HG02642 (cell line): ENCODE measurements at regions not wholly inside any gene's neighbourhood (a gene's known extent, or its start where the extent isn't known, plus 50 kb on each side); places are given as distances from the start of the nearest gene placed in this dataset.

Source experiments
- ATAC-seq: cut with Tn5 transposase; IDR thresholded peaks from one replicate; pipeline ENCODE4 v1.9.1; 2021; ENCODE audit warnings: mild to moderate bottlenecking; ENCODE audit not compliant: unreplicated experiment, poor library complexity

DNA sequence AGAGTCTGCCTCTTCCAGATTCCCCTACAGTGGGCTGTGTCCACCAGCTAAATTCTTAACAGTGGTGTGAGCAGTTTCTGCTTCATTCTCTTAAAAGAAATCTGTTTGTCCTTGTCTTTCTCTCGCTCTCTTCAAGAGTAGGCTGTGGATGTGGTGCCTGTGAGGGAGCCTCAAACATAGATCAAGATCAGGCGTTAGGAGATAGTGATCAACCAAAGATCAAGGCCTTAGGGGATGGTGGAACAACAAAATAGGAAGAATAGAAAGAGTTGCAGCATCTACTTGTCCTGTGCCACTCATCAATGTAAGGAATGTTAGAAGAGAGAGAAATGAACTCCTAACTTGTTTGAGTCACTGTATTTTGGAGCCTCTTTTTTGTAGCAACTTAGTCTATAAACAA lies 144.2 kb downstream of the AASDH start:
- no peak for ATAC-seq

DNA sequence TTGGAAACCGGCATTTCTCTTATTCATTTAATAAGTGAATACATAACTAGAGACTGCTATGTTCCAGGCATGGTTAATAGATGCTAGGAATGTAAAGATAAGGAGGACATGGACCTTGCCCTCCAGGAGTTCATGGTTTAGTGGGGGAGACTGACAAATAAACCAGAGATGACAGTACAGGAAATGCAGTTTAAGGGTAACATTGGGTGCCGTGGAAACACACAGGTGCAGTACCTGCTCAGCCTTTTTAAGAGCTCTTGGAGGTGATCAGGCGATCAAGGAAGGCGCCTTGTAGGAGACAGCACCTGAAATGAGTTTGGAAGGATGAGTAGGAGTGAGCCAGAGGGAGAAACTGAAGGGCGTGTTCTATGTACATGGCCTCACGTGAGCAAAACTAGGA lies 145.8 kb downstream of the AASDH start:
- no peak for ATAC-seq

DNA sequence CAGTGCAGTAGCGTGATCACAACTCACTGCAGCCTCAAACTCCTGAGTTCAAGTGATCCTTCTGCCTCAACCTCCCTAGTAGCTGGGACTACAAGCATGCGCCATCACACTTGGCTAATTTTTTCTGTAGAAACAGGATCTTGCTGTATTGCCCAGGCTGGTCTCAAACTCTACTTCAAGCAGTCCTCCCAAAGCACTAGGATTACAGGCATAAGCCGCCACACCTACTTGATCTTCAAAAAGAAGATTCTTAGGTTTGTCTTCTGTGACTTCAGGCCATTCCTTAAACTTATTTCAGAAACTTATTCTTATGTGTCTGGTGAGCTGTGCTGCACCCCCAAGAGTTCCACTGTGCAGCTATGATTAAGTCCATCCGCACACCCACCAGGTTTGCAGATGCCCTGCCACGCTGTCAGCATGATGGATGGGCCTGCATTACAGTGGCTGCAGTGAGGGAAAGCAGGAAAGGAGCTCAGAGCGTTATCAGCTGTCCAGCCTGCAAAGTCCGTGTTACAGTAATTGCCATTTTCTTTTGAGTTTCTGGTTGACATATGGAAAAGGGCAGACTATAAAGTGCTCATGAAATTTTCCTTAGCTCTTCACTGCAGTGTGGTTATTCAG lies 146.6 kb downstream of the AASDH start:
- ATAC-seq: no peak

DNA sequence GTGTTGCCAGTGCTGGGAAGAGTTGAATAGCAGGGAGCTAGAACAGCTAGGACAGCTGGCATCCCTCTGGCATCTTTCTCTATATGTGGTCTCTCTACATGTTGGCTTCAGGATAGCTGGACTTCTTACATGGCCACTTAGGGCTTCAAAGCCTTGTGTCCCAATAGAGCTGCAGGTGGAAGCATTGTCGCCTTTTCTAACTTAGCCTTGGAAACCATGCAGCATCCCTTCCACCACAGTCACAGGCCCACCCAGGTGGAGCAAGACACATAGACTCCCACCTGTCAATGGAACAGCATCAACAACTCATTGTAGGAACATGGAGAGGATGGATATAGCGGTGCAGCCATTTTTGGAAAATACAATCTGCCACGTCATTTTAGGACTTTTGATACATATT lies 149.0 kb downstream of the AASDH start:
- no peak for ATAC-seq

DNA sequence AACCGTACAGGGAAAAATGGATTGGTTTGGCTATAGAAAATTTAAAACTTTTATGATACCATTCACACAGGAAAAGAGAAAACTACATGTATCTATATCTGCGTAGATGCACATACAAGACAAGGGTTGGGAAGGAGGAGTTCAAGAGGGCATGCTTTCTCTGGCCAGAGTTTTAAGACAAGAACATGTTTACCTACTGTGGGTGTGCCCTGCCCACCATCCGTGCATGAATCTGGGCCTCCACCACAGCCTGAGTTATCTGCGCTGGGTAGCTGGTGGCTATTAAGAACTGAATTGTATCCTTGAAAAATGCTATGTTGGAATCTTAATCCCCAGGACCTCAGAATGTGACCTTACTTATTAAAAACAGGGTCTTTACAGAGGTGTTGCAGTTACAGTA lies 151.6 kb downstream of the AASDH start:
- no peak for ATAC-seq

DNA sequence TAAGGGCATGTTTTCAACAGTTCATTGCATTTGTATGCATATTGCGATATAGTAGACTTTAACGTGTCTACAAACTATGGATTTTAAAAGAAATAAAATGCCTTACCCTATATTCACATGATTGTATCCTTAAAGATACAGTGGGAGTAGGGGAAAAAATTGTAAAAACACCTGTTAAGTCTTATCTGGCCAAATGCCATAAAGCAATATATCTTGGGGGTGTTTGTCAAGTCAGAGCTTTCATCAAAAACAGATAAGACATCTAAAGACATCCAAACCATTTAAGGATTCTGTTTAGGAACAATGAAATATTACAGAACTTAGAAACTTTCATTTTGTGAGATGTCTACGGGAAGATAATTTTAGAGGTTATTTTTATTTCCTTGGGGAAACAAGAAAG lies 152.3 kb downstream of the AASDH start:
- no peak for ATAC-seq

DNA sequence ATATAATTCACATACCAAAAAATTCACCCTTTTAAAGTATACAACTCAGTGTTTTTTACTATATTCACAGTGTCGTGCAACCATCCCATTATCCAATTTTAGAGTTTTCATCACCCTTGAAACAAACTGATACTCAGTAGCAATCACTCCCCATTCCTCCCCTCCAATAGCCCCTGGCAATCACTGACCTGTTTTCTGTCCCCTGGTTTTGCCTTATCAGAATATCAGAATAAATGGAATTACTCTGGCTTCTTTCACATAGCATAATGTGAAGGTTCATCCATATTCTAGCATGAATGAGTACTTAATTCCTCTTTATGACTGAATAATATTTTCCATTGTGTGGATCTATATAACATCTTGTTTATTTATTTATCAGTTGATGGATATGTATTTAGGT lies 153.2 kb downstream of the AASDH start:
- no peak for ATAC-seq

DNA sequence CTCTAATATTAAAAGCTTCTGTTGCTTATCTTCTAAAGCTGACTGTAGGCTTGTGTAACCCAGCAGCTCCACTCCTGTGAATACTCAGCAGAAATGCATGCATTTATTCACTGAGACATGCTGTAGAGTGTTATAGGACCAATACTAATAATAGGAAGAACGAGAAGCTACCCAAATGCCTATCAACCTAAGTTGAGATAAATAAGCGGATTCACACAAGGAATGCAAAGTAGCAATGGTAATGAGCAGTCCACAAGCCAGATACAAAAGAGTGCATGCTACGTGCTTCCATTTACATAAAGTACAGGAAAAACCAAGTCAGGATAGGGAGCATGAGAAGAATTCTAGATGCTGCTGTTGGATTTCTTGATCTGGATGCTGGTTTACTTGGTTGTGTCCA lies 155.9 kb downstream of the AASDH start:
- no peak for ATAC-seq

DNA sequence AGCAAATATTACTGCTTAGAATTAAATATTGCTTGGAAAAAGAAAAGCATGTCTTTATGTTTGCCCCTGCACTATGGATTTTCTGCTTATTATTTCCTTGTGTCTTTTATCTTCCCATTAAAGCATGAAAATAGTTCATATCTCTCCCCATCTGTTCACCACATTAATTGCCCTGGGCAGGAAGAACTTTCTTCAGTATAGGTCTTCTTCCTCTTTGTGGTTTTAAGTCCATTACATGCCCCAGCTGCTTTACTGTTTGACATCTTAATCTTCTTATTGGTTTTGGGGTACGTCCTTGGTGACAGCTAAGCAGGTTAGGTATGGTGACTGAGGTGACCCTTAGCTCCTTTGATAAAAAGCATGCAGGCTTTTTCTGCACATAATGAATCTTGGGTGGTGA lies 157.3 kb downstream of the AASDH start:
- ATAC-seq: no peak

DNA sequence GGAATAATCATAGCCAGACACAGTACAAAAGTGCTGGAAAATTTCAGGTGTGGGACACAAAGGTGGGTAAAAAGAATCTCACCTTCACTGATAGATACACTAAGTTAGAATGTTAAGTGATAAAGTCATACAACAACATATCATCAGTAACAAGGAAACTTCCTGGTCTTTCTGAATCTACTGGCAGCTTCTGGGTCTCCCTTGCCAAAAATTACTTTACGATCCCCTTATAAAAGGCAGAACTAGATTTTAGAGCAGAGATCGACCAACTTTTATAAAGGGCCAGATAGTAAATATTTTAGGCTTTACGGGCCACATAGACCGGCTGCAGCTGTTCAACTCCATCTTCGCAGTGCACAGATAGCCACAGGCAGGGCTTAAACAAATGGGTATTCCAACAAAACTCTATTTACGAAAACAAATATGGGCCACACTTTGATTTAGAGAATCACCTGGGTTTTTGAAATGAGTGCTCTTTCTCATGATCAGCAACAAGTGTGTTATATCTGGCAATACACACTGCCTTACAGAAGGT lies 159.9 kb downstream of the AASDH start:
- no peak for ATAC-seq

DNA sequence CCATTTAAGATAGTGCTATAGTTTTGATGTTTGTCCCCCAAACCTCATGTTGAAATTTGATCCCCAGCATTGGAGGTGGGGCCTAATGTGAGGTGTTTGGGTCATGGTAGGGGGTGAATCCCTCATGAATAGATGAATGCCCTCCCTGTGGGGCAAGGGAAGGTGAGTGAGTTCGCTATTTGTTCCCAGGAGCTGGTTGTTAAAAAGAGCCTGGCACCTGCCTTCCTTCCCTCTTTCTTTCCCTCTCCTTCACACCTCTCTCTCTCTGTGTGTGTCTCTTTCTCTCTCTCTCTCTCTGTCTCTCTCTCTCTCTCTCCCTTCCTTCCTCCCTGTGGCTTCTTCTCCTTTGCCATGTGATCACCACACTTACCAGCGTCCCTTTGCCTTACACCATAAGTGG lies 160.7 kb downstream of the AASDH start:
- no peak for ATAC-seq

DNA sequence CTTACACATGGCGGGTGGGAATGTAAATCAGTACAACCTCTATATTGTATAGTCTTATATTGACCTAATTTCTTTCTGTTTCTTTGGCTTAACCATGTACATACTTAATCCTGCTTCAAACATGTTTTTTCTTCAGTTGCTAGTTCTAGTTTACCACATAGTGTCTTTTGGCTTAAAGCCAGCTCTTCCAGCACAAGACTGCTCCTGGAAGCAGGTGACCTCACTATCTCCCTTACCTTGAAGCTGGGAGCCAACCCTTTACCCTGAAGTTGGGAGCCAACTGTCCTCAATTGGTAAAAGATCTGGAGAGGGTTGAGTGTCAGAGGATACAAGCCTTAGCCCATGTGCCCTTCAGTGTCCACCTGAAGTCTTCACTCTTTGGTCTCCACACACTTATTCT lies 162.7 kb downstream of the AASDH start:
- ATAC-seq: no peak

DNA sequence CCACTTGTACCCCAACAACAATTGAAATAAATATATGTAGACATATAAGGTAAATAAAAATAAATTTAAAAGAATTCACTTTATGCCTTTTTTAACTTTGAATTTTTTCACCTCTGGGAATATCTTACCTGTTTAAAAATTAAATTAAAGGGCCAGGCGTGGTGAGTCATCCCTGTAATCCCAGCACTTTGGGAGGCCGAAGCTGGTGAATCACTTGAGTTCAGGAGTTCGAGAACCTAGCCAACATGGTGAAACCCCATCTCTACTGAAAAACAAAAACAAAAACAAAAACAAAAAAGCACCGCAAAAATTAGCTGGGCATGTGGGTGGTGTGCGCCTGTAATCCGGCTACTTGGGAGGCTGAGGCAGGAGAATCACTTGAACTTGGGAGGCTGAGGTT lies 164.8 kb downstream of the AASDH start:
- ATAC-seq: no peak

DNA sequence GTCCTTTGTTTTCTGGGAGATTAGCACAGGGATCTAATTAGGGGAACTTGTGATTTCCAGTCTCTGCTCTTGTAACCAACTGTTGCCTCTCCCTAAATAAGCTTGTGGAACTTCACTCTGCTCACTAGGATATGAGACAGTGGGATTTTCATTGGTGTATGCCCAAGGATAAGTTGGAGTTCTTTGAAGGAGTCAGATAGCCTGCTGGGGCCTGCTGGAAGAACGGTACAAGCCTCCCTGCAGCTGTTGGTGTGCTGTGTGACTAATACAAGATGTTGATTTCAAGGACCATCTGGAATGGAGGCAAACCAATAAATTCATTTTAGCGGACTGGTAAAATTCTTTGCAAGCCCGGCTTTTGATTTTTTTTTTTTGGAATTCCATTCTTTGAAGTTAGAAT lies 167.0 kb downstream of the AASDH start:
- ATAC-seq: no peak

DNA sequence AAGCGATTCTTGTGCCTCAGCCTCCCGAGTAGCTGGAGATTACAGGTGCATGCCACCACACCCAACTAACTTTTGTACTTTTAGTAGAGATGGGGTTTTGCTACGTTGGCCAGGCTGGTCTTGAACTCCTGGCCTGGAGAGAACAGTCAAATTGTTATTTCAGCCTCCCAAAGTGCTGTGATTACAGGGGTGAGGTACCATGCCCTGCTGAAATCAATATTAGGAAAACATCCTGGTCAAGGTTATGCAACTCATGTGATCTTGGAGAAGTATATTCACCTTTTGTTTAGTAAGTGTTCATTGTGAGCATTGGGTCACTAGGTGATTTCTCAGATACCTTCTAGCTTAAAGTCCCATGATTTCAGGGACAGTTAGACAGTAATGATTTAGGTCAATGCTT lies 167.8 kb downstream of the AASDH start:
- ATAC-seq: no peak

DNA sequence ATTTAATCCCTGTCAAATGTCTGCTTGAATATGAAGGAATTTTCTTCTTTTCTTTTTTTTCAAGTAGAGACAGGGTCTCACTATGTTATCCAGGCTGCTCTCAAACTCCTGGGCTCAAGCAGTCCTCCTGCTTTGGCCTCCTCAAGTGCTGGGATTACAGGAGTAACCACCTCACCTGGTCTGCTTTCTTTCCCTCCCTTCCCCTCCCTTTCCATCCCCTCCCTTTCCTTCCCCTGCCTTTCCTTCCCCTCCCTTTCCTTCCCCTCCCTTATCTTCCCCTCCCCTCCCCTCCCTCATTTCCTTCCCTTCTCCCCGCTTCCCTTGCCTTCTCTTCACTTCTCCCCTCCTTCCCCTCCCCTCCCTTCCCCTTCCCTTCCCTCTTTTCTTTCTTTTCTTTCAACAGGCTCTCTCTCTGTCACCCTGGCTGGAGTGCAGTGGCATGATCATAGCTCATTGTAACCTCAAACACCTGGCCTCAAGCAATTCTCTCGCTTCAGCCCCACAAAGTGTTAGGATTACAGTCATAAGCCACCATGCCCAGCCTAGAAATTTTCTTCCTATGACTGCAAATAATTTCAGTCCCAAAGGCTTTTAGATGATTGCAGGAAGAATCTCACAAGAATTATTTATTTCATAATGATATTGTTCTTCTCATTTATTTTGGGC lies 168.9 kb downstream of the AASDH start:
- no peak for ATAC-seq

DNA sequence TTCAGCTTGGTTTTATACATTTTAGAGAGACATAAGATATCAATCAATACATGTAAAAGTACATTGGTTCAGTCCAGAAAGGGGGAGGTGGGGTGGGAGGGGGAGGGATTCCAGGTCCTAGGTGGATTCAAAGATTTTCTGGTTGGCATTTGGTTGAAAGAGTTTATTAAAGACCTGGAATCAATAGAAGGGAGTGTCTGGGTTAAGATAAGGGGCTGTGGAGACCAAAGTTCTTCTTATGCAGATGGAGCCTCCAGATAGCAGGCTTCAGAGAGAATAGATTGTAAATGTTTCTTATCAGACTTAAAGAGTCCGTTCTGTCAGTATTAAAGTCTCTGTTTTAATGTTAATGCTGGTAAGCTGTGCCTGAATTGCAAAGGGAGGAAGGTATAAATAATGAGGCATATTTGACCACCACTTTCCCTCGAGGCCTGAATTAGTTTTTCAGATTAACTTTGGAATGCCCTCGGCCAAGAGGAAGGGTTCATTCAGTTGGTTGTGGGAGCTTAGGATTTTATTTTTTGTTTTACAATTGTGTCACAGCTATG lies 169.9 kb downstream of the AASDH start:
- ATAC-seq: no peak

DNA sequence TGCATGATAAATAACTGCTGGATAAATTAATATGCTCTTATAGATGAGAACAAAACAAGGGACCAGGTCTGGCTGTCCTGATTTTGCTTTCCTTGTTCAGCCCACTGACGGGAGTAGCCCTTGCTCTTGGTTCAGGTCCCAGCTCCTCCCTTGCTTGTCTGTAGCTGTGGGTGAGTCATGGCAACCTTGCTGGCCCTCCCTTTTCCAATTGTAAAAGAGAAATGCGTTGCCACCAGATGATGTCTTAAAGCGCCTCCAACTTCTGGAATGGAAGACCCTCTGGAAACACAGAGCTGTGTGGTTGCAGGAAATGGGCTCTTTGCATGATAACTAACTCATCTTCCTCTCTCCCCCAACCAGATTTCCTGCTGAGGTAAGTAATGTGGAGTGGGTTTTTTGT lies 171.4 kb downstream of the AASDH start:
- ATAC-seq: no peak

DNA sequence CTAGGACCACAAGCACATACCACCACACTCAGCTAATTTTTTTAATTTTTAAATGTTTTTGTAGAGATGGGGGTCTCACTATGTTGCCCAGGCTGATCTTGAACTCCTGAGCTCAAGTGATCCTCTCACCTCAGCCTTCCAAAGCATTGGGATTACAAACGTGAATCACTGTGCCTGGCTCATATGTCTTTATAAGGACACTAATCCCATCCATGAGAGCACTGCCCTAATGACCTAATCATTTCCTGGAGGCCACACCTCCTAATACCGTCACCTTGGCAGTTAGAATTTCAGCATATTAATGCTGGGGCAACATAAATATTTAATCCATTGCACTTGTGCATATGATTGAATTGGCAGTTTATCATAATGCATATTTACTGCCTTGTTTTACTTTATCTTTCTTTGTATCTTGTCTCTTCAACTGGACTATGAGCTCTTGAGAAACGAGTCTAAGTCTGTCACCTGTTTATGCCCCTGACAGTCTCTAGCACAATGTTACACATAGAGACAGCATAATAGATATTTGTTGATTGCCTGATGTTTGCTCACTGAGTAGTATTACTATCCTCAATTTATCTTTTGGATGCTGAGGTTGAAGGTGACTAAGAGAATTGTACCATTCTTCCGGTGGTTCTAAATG lies 172.0 kb downstream of the AASDH start:
- ATAC-seq: no peak

DNA sequence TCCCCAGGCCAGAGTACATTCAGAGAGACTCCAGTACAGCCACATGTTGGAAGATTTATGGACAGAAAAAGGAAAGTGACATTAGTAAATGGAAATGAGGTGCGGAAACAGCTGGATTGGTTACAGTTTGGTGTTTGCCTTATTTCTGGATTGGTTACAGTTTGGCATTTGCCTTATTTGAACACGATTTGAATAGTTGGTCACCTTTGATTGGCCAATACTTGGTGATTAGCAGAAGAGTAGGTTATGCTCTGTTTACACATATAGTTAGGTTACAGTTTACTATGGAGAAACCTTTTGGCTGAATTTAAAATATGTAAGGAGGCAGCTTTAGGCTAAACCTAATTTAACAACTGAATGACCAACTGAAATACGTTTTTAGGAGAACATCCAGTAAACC lies 173.7 kb downstream of the AASDH start:
- ATAC-seq: no peak

DNA sequence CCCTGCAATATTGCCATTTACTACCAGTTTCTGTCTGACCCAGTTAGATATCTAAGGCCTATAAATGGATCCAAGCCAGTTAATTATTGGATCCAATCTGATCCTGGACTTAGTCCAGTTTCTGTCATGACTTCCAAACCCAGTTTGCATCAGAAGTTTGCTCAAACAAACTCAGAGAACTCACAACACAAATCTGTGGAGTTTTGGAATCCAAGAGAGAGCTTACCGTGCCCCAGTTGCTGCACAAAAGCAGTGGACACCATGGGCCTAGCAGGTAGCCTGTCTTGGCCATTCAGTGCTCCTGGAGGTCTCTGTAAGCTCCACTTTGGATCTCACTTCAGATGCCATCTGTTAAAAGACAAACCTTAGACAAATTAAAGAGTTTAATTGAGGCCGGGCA lies 174.5 kb downstream of the AASDH start:
- ATAC-seq: no peak

DNA sequence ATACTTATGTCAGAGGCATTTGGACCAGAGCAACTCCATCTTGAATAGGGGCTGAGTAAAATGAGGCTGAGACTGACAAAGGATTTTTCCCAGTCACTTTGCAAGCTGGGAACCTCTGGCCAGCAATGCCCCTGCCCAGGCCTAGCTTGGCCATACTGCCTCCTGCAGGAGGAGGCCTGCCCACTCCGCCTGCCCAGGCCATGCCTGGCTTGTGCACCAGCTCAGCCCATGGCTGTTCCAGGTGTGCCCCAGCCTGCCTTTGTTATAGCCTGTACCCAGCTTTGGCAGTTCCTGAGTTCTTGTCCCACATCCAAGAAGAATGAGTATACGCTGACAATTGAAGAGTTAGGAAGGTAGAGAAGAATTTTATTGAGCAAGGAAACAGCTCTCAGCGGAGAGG lies 176.1 kb downstream of the AASDH start:
- ATAC-seq: no peak
